ENCODE measurements at regions not wholly inside any gene's neighbourhood (a gene's known extent, or its start where the extent isn't known, plus 50 kb on each side); places are given as distances from the start of the nearest gene placed in this dataset.

- Histone ChIP-seq H3K4me1 (no peaks in the 10 kb centered on the region), H3K27me3 (no peaks in the 10 kb centered on the region), H3K27ac (no peak overlapping the region), H3K9me3 (no peaks in the 10 kb centered on the region), H3K4me3 (no peak overlapping the region), H3K36me3 (no peaks in the 10 kb centered on the region)
- no peak for TF ChIP-seq EP300 (IDR thresholded peaks at IDR 0.05)
- WGBS, 2 donors = 80 to 89% methylated on average over 3 of the region's 3 CpGs
- no peak for DNase-seq
- intact Hi-C loops (cut with DNase I) = loop anchor here (5.0 kb wide), 1 partner anchor 88 kb away; no protein-coding TSS in a partner anchor
Measured at GRCh38 chr15:98174841-98175240, 214.3 kb downstream of the ARRDC4 start.

GRCh38 chr15:98177966-98178592 is 217.6 kb downstream of the ARRDC4 start:
- DNase-seq = peak; percentile 73

GRCh38 chr15:98178861-98179260 is 218.4 kb downstream of the ARRDC4 start:
- 21 to 40% methylated on average over 7 of the region's 7 CpGs for WGBS, 2 donors
- intact Hi-C loops (cut with DNase I) = loop anchor here (2.0 to 5.0 kb wide), 2 partner anchors 92 to 274 kb away; no protein-coding TSS in a partner anchor
- H3K4me1 ChIP-seq = no peaks in the 10 kb centered on the region
- H3K4me3 ChIP-seq = no peak overlapping the region
- DNase-seq = no peak
- H3K27ac ChIP-seq = no peak overlapping the region
- H3K36me3 ChIP-seq = no peaks in the 10 kb centered on the region
- no peaks in the 10 kb centered on the region for H3K9me3 ChIP-seq
- no peaks in the 10 kb centered on the region for H3K27me3 ChIP-seq
- TF ChIP-seq POLR2A (IDR thresholded peaks at IDR 0.05) (no peak), CTCF (IDR thresholded peaks at IDR 0.05) (no peak), POLR2AphosphoS5 (IDR thresholded peaks at IDR 0.05) (no peak), EP300 (IDR thresholded peaks at IDR 0.05) (no peak)

More at GRCh38 chr15:98177966-98178592, 217.6 kb downstream of the ARRDC4 start:
- Histone ChIP-seq H3K36me3 (no peaks in the 10 kb centered on the region), H3K9me3 (no peaks in the 10 kb centered on the region), H3K4me1 (no peaks in the 10 kb centered on the region), H3K27me3 (no peaks in the 10 kb centered on the region), H3K4me3 (no peak overlapping the region), H3K27ac (no peak overlapping the region)
- TF ChIP-seq CTCF (IDR thresholded peaks at IDR 0.05) (peak; percentile 51 to 86 (median 74)), POLR2A (IDR thresholded peaks at IDR 0.05) (no peak)
- intact Hi-C loops (cut with DNase I) = loop anchor here (2.0 to 5.0 kb wide), 2 partner anchors 91 to 273 kb away; no protein-coding TSS in a partner anchor
- WGBS, 2 donors = 1 to 4% methylated on average over 9 of the region's 9 CpGs

GRCh38 chr15:98187549-98187948 is 227.0 kb downstream of the ARRDC4 start:
- Histone ChIP-seq H3K27ac (no peak overlapping the region), H3K9me3 (peaks cover 0 to 4% (median 0%) of the 10 kb centered on the region in 4 donors), H3K4me1 (no peaks in the 10 kb centered on the region), H3K36me3 (no peaks in the 10 kb centered on the region), H3K4me3 (no peak overlapping the region), H3K27me3 (no peaks in the 10 kb centered on the region)
- WGBS, 2 donors = 79 to 88% methylated on average over 7 of the region's 7 CpGs
- intact Hi-C loops (cut with DNase I) = no loop called here
- TF ChIP-seq CTCF (IDR thresholded peaks at IDR 0.05) (no peak), POLR2A (IDR thresholded peaks at IDR 0.05) (no peak), POLR2AphosphoS5 (IDR thresholded peaks at IDR 0.05) (no peak), EP300 (IDR thresholded peaks at IDR 0.05) (no peak)
- DNase-seq = no peak

GRCh38 chr15:98190914-98191313 is 230.4 kb downstream of the ARRDC4 start:
- 75 to 82% methylated on average over 2 of the region's 2 CpGs for WGBS, 2 donors
- no peak overlapping the region for H3K4me3 ChIP-seq
- intact Hi-C loops (cut with DNase I) = no loop called here
- no peak for DNase-seq
- H3K9me3 ChIP-seq = peaks cover 0 to 4% (median 0%) of the 10 kb centered on the region in 4 donors
- TF ChIP-seq POLR2AphosphoS5 (IDR thresholded peaks at IDR 0.05) = no peak
- no peak for TF ChIP-seq CTCF (IDR thresholded peaks at IDR 0.05)
- TF ChIP-seq EP300 (IDR thresholded peaks at IDR 0.05) = no peak
- TF ChIP-seq POLR2A (IDR thresholded peaks at IDR 0.05) = no peak
- no peaks in the 10 kb centered on the region for H3K36me3 ChIP-seq
- peaks cover 0 to 8% (median 0%) of the 10 kb centered on the region in 3 donors for H3K27me3 ChIP-seq
- no peaks in the 10 kb centered on the region for H3K4me1 ChIP-seq
- no peak overlapping the region for H3K27ac ChIP-seq

All from sigmoid colon (tissue), 6 donors.